GOT3 (cell line): ENCODE measurements at regions not wholly inside any gene's neighbourhood (a gene's known extent, or its start where the extent isn't known, plus 50 kb on each side); places are given as distances from the start of the nearest gene placed in this dataset.
"Not testable (repeated sequence)": the region's sequence is repeated elsewhere in the genome, so short reads cannot be mapped to it uniquely, and the experiment has no call there.

Source experiments
- DNase-seq: peaks from one replicate; lab custom pipeline; 2025; ENCODE audit warnings: mixed read lengths; lab: John Stamatoyannopoulos, UW

DNA sequence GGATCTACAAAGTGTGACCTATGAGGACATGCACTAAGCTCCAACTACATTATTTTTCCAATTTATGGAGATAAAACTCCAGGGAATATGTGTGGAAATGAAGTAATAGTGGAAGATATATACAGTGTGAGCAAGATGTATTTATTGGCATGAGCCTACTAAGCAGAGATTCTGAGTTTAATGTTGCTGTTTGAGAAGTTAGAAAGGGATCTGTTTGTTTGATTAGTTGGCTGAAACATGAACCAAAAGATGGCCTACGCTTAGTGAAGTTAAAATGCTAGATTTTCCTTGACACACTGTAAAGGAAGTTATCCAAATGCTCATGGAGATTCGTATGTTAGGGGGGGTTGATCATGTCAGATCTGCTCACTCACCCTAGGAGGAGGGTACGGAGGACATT is 621.7 kb downstream of the TMEM182 start:
- no peak for DNase-seq

DNA sequence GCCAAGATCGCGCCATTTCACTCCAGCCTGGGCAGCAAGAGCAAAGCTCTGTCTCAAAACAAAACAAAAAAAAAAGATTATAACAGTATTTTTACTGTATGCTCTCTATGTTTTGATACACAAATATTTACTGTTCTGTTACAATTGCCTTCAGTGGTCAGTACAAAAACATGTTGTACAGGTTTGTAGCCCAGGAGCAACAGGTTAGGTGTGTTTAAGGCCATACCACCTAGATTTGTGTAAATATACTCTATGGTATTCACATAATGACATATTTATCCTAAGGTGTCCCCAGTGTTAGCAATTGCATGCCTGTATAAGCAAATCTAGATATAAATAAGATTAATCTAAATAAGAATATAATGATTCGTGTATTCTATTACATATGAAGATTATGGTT is 625.0 kb downstream of the TMEM182 start:
- no peak for DNase-seq

DNA sequence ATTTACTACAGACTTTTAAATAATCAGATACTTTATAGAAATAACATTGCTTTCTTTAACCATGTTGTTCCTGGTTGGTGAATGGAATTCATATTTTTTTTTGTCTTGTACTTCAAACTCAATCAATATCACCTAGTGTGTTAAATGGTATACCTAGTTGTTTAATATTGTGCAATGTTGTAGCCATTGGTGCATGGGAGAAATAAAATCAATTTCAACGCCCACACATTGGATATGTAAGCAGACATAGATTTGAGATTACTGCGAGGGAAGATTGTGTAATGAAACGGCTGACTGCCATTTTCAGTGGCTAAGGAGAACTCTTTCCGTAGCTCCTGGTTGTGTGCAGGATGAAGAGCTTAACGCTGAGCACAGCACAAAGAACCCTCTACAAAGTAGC is 626.1 kb downstream of the TMEM182 start:
- no peak for DNase-seq

DNA sequence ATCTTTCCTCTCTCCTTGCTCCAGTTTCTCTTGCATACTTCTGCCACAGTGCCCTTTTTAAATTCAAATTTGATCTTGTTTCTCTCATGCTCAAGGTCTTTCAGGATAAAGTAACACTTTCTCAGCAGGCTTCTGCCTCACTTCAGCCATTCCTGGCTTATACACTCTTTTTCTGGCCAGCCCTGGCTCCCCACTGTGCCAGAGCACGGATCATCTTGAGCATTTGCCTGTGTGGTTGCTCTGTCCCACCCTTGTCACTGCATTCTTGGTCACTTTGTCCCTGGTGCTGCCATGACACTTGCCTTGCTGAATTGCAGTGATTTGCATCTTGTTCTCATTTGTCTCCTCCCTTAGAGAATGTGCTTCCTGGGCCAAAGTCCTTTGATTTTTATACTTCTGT is 634.3 kb downstream of the TMEM182 start:
- no peak for DNase-seq

DNA sequence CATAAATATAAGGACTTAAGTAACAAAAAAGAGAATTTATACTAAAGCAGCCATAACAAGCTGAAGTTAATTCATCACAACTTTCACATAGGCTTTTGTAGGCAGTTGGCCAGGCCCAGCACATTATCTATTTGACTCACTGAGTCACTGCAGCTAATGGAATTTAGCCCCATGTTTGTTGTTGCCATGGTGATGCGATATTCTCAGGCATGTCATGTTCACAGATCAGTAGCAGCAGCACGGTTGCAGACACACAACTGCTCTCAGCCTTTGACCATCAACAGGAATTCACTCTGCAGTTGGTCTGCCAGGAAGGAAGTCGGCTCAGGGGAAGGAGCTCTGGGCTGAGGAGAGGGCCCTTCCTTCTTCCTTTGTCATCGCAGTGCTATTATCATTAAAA is 639.8 kb downstream of the TMEM182 start:
- no peak for DNase-seq

DNA sequence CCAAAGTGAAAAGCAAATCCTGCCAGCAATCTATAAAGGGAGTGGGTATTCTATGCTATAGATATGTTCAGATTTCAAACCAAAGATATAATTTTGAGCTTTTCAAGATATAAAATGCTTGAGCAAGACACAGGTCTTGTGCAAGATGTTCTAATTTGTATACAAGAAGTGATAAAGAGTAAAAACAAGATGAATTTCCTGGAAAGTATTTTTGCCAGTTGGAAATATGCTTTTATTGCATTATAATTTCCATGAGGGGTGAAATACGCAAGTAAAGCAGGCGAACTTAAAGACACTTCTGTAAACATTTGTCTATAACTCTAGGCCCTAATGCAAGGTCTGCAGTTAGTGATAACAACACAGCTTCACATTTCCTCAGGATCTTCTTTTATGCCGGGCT is 640.5 kb downstream of the TMEM182 start:
- DNase-seq: no peak

DNA sequence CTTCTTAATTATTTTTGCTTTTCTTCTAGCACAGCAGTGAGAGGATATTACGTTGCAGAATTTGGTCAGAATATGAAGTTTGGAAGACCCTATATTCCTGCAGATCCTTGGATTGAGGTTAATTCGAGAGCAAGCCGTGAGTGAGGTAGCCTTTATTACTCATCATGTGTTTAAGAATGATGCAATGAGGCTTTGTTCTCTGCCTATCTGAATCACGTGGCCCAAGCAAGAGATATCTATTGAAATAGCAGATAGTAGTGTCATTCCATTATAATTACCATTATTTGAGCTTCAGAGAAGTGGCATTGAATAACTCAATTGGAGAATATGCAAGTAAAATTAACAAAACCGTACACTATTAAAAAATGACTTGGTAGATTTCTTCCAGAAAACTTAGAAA is 641.1 kb downstream of the TMEM182 start:
- DNase-seq: no peak

DNA sequence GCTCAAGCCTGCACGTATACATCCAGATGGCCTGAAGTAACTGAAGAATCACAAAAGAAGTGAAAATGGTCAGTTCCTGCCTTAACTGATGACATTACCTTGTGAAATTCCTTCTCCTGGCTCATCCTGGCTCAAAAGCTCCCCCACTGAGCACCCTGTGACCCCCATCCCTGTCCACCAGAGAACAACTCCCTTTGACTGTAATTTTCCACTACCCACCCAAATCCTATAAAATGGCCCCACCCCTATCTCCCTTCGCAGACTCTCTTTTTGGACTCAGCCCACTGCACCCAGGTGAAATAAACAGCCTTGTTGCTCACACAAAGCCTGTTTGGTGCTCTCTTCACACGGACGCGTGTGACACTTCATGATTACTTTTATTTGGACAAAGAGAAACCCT is 641.6 kb downstream of the TMEM182 start:
- not testable (repeated sequence) for DNase-seq

DNA sequence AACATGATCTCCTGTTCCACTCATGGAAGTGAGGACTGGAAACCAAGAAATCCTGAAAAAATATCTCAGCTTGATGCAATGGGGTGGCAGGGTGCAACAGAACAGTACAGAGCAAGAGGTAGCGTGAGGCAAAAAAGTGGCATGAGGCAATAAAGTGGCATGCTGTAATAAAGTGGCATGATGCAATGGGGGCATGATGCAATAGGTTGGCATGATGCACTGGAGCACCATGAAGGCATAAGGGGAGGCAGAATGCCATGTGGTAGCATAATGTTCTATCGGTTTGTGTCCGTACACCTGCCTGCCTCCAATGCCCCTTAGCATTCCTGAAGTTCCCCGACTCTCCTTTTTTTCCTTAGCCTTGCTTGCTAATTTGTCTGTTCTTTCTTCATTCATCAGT is 648.4 kb downstream of the TMEM182 start:
- no peak for DNase-seq

DNA sequence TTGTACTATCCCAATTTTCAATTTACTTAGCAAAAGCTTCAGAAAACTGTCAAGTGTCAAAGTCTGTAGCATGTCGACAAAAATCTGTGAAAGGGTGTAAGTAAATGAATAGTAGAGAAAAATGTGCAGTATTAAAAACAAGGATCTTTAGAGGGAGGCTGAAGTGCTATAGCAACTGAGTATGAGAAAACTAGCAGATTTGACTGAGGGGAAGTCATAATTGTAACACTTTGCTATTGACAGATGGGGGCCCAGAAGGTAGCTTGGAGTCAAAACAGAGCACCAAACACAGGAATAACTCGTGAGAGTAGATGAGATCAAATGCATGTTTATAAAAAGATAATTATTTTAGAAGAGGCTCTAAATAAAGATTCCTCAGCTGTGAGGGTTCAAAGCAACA is 657.7 kb downstream of the TMEM182 start:
- DNase-seq: no peak

DNA sequence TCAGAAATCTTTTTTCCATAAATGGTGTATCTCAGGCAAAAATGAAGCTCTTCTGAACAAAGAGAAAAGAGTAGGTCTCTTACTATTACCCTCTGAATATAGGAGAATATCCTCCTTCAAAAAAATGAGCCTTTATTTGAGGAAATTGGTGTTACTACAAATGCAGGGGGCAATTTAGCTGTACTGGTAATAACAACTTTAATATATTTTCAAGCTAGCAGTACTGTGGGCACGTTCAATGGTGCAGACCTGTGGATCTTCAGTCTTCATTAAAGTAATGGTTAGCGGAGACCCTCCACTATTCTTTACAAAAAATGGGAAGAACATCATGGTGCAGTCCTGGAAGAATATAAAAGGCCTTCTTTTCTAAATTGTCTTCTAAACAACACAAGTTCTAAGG is 661.3 kb downstream of the TMEM182 start:
- no peak for DNase-seq

DNA sequence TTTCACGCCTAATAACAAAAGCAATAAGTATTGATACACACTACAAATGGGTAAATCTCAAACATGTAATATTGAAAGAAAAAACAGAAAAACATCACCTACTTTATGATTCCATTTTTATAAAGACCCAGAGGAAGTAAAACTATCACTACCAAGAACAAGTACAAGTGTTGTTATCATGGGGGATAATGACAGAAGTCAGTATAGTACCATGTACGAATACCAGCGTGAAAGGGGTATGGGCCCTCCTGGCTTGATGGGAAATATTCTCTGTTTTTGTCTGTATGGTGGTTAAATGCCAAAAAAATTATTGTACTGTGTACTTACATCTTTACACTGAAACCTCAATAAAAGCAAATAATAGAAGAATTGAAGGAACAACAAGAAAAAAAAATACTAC is 665.7 kb downstream of the TMEM182 start:
- DNase-seq: no peak

DNA sequence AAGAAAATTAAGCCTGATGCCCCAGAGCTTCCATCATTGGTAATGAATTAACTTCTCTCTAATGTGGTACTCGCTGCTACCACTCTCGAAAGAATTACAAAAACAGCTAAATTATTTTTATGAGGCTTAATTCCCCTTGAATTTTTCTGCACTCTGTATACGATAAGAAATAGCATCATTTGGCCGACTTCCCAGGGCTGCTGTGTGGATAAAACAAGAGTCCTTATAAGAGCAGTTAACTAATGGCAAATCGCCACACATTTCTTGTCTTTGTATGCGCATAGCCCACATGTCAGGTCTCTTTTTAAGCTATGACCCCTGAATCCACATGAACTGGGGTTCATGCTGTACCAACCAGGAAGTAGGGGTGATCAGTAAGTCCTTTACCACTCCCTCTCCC is 668.4 kb downstream of the TMEM182 start:
- no peak for DNase-seq

DNA sequence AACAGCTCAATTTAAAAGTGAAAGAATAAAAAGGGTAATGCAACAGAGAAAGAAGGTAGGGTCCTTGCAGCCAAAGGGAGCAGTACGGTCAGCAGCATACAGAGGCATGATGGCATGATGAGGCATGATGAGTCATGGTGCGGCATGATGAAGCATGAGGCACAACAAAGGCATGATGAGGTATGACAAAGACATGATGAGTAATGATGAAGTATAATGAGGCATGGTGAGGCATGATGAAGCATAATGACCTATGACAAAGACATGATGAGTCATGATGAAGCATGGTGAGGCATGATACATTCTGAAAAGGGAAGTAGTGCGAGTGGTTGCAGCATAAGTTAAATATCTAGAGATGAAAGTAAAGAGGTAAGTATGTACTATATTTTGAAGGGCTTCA is 673.2 kb downstream of the TMEM182 start:
- no peak for DNase-seq

DNA sequence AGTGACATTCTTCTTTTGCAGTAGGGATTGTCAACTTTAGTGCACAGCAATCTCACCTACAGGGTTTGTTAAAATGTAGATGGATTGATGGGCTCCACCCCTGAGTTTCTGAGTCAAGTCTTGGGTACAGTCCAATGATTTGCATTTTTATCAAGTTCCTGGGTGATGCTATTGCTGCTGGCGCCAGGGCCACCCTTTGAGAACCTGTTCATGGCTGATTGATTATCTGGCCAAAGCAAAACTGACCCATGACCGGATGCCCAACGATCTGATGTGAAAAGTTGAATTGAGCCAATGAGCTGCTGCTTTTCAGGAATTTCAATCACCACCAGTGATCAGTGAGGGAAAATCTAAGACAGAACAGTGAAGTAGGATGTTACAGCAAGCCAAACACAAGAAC is 675.3 kb downstream of the TMEM182 start:
- DNase-seq: no peak

DNA sequence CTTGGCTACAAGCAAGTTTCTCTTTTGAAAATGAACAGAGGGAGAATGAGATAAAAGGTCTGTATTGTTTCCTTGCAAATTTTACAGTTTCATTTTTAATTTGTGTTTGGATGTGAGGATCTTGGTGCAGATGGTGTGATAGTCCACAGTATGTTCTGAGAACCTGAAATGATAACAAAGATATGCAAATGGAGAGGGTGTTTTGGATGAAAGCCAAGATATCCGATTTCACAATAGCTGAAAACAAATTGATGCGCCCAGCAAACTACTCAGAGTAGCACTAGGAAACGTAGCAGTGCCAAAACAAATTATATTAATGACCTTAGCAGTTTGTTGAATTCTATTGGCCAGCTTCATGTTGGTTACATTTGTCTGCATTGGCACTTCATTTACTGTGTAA is 683.5 kb downstream of the TMEM182 start:
- no peak for DNase-seq

DNA sequence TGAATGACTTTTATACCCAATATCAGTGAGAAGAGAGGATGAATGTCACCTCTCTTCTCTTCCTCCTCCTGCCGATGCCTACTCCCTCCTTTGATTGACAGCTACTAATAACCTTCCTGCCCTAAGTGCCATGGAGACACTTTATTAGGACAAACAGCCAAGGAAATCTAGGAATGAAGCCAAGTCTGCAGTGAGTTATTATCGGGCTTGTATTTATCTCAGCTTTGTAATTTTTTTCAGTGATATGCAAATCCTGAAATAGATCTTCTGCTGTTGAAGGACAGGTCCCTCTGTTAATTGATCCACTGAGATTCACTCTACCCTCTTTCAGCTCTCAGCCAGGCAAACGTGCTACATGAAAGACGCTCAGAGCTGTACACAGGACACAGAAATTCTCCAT is 686.7 kb downstream of the TMEM182 start:
- no peak for DNase-seq

DNA sequence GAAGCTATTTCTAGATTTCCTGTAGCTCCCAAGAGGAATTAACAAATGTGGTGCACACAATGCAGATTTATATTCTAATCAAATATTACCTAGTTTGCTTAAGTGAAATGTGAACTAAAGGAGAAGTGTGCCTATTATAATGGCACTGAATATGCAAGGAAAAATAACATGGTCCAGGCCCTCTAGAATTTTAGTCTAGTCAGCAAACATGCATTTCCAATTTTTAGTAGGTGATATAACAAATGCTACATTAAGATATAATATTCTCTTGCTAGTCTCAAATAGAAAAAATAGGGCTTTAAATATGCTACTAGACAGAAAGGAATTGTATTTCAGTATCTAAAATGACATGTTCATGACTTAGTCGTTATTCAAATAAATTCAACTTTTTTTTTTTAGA is 689.5 kb downstream of the TMEM182 start:
- DNase-seq: no peak

DNA sequence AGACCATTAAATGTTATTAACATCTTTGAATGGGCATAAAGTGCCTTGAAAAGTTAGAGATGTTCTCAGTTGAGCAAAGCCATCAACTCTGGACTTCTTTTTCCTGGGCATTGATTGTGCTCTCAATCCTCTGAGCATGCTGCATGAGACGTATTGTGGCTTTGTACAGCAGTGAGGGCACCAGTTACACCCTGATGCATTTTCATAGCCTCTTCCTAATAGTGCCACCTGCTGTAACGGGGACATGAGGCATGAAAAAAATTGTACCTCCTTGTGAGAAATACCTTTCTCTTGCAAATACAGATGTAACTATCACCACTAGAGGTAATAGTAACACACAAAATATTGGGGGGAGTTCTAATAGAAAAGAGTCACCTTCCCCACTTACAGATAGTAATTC is 697.5 kb downstream of the TMEM182 start:
- no peak for DNase-seq

DNA sequence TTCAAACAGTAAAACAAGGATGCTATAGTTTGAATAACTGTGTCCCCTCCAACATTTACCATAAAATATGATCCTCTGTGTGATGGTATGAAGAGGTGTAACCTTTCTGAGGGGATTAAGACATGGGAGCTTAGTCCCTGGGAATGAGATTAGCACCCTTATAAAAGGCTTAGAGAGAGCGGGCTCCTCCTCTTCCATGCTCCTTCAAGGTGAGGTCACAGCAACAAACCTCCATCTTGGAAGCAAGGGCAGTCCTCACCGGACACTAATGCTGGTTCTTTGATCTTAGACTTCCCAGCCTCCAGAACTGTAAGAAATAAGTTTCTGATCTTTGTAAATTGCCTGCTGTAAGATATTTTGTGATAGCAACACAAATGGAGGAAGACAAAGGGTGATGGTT is 700.3 kb downstream of the TMEM182 start:
- DNase-seq: no peak

DNA sequence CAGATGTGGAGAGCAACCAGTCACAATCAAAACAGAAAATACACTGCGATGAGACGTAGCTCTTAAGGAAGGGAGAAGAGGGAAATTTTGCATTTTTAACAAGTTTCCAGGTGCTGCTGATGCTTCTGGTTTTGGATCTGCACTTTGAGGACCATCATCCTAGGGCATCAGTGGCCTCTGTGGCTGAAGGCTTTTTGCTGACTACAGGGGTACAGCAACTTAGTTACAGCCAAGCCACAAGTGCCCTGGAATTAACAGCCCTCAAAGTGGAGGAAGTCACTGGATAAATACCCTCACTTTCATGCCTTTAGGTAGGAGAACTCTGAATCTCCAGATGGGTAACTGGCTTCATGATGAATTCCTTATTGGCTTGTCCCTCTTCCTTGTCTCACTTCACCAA is 700.9 kb downstream of the TMEM182 start:
- no peak for DNase-seq

DNA sequence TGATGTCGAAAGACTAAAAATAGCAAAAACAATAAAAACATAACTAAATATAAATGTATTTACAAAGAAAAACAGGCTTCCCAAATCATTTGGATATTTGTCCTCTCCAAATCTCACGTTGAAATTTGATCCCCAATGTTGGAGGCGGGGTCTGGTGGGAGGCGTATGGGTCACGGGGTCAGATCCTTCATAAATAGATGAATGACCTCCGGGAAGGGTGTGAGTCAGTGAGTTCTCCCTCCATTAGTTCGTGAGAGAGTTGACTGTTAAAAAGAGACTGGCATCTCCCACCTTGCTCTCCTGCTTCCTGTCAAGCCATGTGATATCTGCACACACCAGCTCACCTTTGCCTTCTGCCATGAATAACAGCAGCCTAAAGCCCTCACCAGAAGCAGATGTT is 703.0 kb downstream of the TMEM182 start:
- no peak for DNase-seq

DNA sequence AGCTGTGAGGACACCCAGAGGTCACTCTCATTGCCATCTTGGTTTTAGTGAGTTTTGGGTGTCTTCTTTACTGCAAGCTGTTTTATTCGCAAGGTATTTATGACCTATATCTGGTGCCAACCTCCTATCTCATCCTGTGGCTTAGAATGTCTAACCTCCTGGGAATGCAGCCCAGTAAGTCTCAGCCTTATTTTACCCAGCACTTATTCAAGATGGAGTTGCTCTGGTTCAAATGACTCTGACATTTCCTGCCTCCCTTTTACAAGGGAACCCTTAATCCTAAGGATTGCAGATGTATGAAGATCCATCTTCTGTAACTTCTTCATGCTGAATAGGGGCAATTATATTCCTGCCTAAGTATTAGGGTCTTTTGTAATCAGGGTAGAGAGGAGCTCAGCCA is 708.0 kb downstream of the TMEM182 start:
- no peak for DNase-seq

DNA sequence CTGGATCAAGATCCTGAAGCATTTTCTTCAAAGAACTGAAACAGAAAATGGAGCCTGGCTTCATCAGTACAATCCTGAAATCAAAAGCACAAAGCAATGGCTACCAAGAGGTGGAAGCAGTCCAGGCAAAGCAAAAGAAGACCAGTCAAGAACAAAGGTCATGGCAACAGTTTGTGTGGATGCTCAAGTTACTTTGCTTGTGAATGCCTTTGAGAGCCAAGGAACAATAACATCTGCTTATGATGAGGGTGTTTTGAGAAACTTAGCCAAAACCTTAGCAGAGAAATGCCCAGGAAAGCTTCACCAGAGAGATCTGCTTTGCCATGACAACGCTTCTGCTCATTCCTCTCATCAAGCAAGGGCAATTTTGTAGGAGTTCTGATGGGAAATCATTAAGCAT is 723.1 kb downstream of the TMEM182 start:
- DNase-seq: no peak

DNA sequence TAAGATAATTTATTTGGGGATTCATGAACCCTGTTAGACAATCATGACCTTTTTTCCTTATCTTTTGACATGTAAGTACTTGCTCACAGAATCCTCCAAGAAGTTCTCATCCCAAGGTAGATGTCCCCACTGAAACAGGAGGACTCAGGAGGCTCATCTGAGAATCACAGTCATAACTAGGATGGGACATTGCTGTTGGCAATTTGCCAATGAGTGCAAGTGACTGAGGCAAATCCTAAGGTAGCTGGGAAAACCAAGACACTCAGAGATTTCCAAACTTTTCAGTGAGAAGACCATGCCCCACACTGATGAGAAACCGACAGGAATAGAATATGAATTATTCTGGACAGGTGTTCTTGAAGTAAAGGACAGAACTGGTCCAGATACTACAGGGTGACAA is 735.0 kb downstream of the TMEM182 start:
- DNase-seq: no peak
